Tibial nerve (tissue), 4 donors: ENCODE measurements at regions not wholly inside any gene's neighbourhood (a gene's known extent, or its start where the extent isn't known, plus 50 kb on each side); places are given as distances from the start of the nearest gene placed in this dataset.

ENCODE experiments used
- EP300 ChIP-seq, 2 donors: sonication (generic); formaldehyde crosslinking; IDR thresholded peaks; one replicate each; pipeline ENCODE4 v1.6.1; 2017; ENCODE audit warnings: antibody characterized with exemption in 2 of 2, mild to moderate bottlenecking in 1 of 2
- POLR2A ChIP-seq, 2 donors: fragments of 450-650 bp; IDR thresholded peaks; one replicate each; pipeline ENCODE4 v1.6.1; 2017; ENCODE audit warnings: antibody characterized with exemption in 2 of 2, mild to moderate bottlenecking in 2 of 2, moderate library complexity in 2 of 2
- TF ChIP-seq, protein P1 (sequence below), 5 experiments: fragments of 200-600 bp in 3 of 5; fragments of 450-650 bp in 2 of 5; sonication (generic) in 3 of 5; IDR thresholded peaks; one replicate each; pipeline ENCODE4 v1.5.1; 2016 to 2019; ENCODE audit warnings: antibody characterized with exemption in 5 of 5, mild to moderate bottlenecking in 3 of 5, moderate library complexity in 2 of 5

DNA sequence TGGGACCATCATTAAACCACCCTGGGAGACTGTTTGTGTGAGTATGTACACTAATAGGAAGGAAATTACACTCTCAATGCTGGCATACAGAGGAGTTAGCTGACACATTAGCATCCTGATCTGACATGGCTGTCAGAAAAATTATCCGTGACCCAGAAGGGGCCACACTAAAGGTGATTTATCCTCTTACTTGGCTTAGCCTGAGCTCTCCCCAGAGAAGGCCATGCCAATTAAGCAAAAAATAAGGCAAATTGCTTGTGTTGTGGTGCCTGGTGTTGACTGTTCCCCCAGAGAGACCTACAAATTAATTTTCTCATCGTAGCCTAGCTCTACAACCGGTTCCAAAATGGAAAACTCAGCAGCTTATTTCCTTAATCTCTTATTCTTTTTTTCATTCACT lies 992.3 kb downstream of the KCNMA1 start:
- TF ChIP-seq, protein P1, sequence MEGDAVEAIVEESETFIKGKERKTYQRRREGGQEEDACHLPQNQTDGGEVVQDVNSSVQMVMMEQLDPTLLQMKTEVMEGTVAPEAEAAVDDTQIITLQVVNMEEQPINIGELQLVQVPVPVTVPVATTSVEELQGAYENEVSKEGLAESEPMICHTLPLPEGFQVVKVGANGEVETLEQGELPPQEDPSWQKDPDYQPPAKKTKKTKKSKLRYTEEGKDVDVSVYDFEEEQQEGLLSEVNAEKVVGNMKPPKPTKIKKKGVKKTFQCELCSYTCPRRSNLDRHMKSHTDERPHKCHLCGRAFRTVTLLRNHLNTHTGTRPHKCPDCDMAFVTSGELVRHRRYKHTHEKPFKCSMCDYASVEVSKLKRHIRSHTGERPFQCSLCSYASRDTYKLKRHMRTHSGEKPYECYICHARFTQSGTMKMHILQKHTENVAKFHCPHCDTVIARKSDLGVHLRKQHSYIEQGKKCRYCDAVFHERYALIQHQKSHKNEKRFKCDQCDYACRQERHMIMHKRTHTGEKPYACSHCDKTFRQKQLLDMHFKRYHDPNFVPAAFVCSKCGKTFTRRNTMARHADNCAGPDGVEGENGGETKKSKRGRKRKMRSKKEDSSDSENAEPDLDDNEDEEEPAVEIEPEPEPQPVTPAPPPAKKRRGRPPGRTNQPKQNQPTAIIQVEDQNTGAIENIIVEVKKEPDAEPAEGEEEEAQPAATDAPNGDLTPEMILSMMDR (IDR thresholded peaks at IDR 0.05): no peak
- TF ChIP-seq POLR2A (IDR thresholded peaks at IDR 0.05): no peak
- TF ChIP-seq EP300 (IDR thresholded peaks at IDR 0.05): no peak
